ENCODE measurements at regions not wholly inside any gene's neighbourhood (a gene's known extent, or its start where the extent isn't known, plus 50 kb on each side); places are given as distances from the start of the nearest gene placed in this dataset.

DNA sequence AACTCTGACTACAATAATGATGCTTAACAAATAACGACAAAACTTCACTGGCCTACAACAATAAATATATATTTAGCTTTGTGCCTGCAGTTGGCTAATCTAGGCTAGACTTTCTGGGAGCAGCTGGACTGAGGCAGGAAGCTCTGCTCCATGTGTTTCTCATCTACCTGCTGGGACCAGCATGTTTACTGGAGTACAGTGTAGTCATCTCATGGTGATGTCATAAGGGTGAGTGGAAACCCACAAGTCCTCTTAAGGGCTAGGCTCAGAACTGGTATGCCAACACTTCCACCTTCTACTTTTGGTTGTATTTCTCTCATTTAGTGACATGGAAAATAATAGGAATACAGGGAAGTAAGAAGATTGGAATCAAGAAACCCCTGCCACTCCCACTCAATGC lies 85.7 kb upstream of the NIPBL start:
- Histone ChIP-seq H3K4me3 (replicated peaks in 1 of 3; ENCODE audit: low read depth in 2 of 3, low read length in 3 of 3) (no peak overlapping the region), H3K79me2 (ENCODE audit: insufficient read depth, low read length) (no peaks in the 10 kb centered on the region), H3K4me1 (ENCODE audit: control insufficient read depth in 1 of 2, insufficient read depth in 2 of 2, low read length in 2 of 2) (no peaks in the 10 kb centered on the region), H4K20me1 (ENCODE audit: insufficient read depth, low read length) (no peaks in the 10 kb centered on the region), H3K4me2 (replicated peaks; ENCODE audit: extremely low read depth, low read length, poor library complexity, severe bottlenecking) (no peak overlapping the region), H3K36me3 (replicated peaks in 1 of 2; ENCODE audit: control insufficient read depth in 1 of 2, insufficient read depth in 2 of 2, low read length in 2 of 2) (no peaks in the 10 kb centered on the region), H2AFZ (ENCODE audit: insufficient read depth, low read depth, low read length, poor library complexity, severe bottlenecking) (no peak overlapping the region), H3K9ac (ENCODE audit: insufficient read depth, low read length, poor library complexity, severe bottlenecking) (no peak overlapping the region), H3K9me3 (replicated peaks in 1 of 2; ENCODE audit: control insufficient read depth in 1 of 2, insufficient read depth in 1 of 2, low read length in 2 of 2) (no peaks in the 10 kb centered on the region), H3K27ac (ENCODE audit: low read depth in 1 of 2, low read length in 2 of 2) (no peak overlapping the region), H3K27me3 (ENCODE audit: control insufficient read depth in 2 of 2, insufficient read depth in 2 of 2, low read length in 2 of 2) (no peaks in the 10 kb centered on the region)
- no peak for DNase-seq
- Mint-ChIP-seq H3K36me3 (no peaks in the 10 kb centered on the region), H3K27me3 (ENCODE audit: low read depth in 3 of 3) (peaks cover 3 to 8% (median 6%) of the 10 kb centered on the region in 3 donors), H3K4me1 (peaks cover 2% of the 10 kb centered on the region), H3K9me3 (peaks cover 0 to 2% (median 0%) of the 10 kb centered on the region in 7 donors), H3K27ac (no peak overlapping the region), H3K4me3 (no peak overlapping the region)
- TF ChIP-seq CTCF (IDR thresholded peaks at IDR 0.05) = no peak
- WGBS (ENCODE audit: insufficient coverage) = no CpG with 5 or more reads among the region's 1 CpG
- intact Hi-C loops (cut with micrococcal nuclease) = no loop called here

GRCh38 chr5:36792560-36793180 lies 83.9 kb upstream of the NIPBL start:
- TF ChIP-seq CTCF (IDR thresholded peaks at IDR 0.05) = no peak
- Mint-ChIP-seq H3K27ac (no peak overlapping the region), H3K9me3 (peaks cover 0 to 3% (median 0%) of the 10 kb centered on the region in 7 donors), H3K4me1 (peaks cover 4% of the 10 kb centered on the region), H3K4me3 (no peak overlapping the region), H3K27me3 (ENCODE audit: low read depth in 3 of 3) (peaks cover 2 to 4% (median 3%) of the 10 kb centered on the region in 3 donors), H3K36me3 (no peaks in the 10 kb centered on the region)
- WGBS (ENCODE audit: insufficient coverage) = 100% methylated on average over 1 of the region's 4 CpGs
- Histone ChIP-seq H4K20me1 (ENCODE audit: insufficient read depth, low read length) (no peaks in the 10 kb centered on the region), H3K27ac (ENCODE audit: low read depth in 1 of 2, low read length in 2 of 2) (no peak overlapping the region), H3K79me2 (ENCODE audit: insufficient read depth, low read length) (no peaks in the 10 kb centered on the region), H3K4me1 (ENCODE audit: control insufficient read depth in 1 of 2, insufficient read depth in 2 of 2, low read length in 2 of 2) (no peaks in the 10 kb centered on the region), H3K9me3 (replicated peaks in 1 of 2; ENCODE audit: control insufficient read depth in 1 of 2, insufficient read depth in 1 of 2, low read length in 2 of 2) (no peaks in the 10 kb centered on the region), H2AFZ (ENCODE audit: insufficient read depth, low read depth, low read length, poor library complexity, severe bottlenecking) (no peak overlapping the region), H3K4me2 (replicated peaks; ENCODE audit: extremely low read depth, low read length, poor library complexity, severe bottlenecking) (no peak overlapping the region), H3K27me3 (ENCODE audit: control insufficient read depth in 2 of 2, insufficient read depth in 2 of 2, low read length in 2 of 2) (no peaks in the 10 kb centered on the region), H3K36me3 (replicated peaks in 1 of 2; ENCODE audit: control insufficient read depth in 1 of 2, insufficient read depth in 2 of 2, low read length in 2 of 2) (no peaks in the 10 kb centered on the region), H3K9ac (ENCODE audit: insufficient read depth, low read length, poor library complexity, severe bottlenecking) (no peak overlapping the region), H3K4me3 (replicated peaks in 1 of 3; ENCODE audit: low read depth in 2 of 3, low read length in 3 of 3) (no peak overlapping the region)
- DNase-seq = no peak
- intact Hi-C loops (cut with micrococcal nuclease) = no loop called here
